NCI-H69 (cell line): ENCODE measurements at regions not wholly inside any gene's neighbourhood (a gene's known extent, or its start where the extent isn't known, plus 50 kb on each side); places are given as distances from the start of the nearest gene placed in this dataset.

ENCODE experiments used
- DNase-seq: peaks from one replicate; lab custom pipeline; 2025; lab: John Stamatoyannopoulos, UW

- DNase-seq: no peak
Measured at GRCh38 chr7:153446490-153446889, 605.7 kb upstream of the DPP6 start.

GRCh38 chr7:153447011-153447410 is 605.2 kb upstream of the DPP6 start:
- no peak for DNase-seq

- no peak for DNase-seq
Measured at GRCh38 chr7:153452661-153453060, 599.5 kb upstream of the DPP6 start.

GRCh38 chr7:153454306-153454705 is 597.9 kb upstream of the DPP6 start:
- no peak for DNase-seq

- DNase-seq: peak; percentile 26
Measured at GRCh38 chr7:153457746-153458145, 594.5 kb upstream of the DPP6 start.

GRCh38 chr7:153470004-153470671 is 582.1 kb upstream of the DPP6 start:
- no peak for DNase-seq

- no peak for DNase-seq
Measured at GRCh38 chr7:153472516-153472915, 579.7 kb upstream of the DPP6 start.

GRCh38 chr7:153473185-153473584 is 579.0 kb upstream of the DPP6 start:
- no peak for DNase-seq

- DNase-seq: no peak
Measured at GRCh38 chr7:153475239-153475638, 577.0 kb upstream of the DPP6 start.

GRCh38 chr7:153476166-153476565 is 576.0 kb upstream of the DPP6 start:
- no peak for DNase-seq

- no peak for DNase-seq
Measured at GRCh38 chr7:153496257-153496656, 555.9 kb upstream of the DPP6 start.

GRCh38 chr7:153503093-153503492 is 549.1 kb upstream of the DPP6 start:
- no peak for DNase-seq

- no peak for DNase-seq
Measured at GRCh38 chr7:153504288-153505075, 547.7 kb upstream of the DPP6 start.

GRCh38 chr7:153507885-153508284 is 544.3 kb upstream of the DPP6 start:
- DNase-seq: no peak

GRCh38 chr7:153509768-153510167 is 542.4 kb upstream of the DPP6 start:
- DNase-seq: no peak

GRCh38 chr7:153510674-153511073 is 541.5 kb upstream of the DPP6 start:
- DNase-seq: no peak

GRCh38 chr7:153514032-153514431 is 538.2 kb upstream of the DPP6 start:
- no peak for DNase-seq

GRCh38 chr7:153515359-153515758 is 536.8 kb upstream of the DPP6 start:
- no peak for DNase-seq

GRCh38 chr7:153518201-153518984 is 533.8 kb upstream of the DPP6 start:
- DNase-seq: no peak

- no peak for DNase-seq
Measured at GRCh38 chr7:153521370-153521769, 530.8 kb upstream of the DPP6 start.

GRCh38 chr7:153522261-153522660 is 529.9 kb upstream of the DPP6 start:
- DNase-seq: no peak

GRCh38 chr7:153523320-153524015 is 528.7 kb upstream of the DPP6 start:
- no peak for DNase-seq
